NCI-H2171 (cell line): ENCODE measurements at regions not wholly inside any gene's neighbourhood (a gene's known extent, or its start where the extent isn't known, plus 50 kb on each side); places are given as distances from the start of the nearest gene placed in this dataset.

Experiments
- DNase-seq: peaks from one replicate; lab custom pipeline; 2025; lab: John Stamatoyannopoulos, UW

- no peak for DNase-seq
Observed at GRCh38 chr13:85462792-85463425, 336.3 kb downstream of the SLITRK6 start.

- DNase-seq, result no peak
Observed at GRCh38 chr13:85461621-85462020, 337.6 kb downstream of the SLITRK6 start.

- no peak for DNase-seq
Observed at GRCh38 chr13:85445534-85445933, 353.7 kb downstream of the SLITRK6 start.

- DNase-seq, result no peak
Observed at GRCh38 chr13:85441975-85442374, 357.2 kb downstream of the SLITRK6 start.

- DNase-seq, result no peak
Observed at GRCh38 chr13:85441364-85441763, 357.9 kb downstream of the SLITRK6 start.

GRCh38 chr13:85436029-85436428 lies 363.2 kb downstream of the SLITRK6 start:
- no peak for DNase-seq

GRCh38 chr13:85434927-85435326 lies 364.3 kb downstream of the SLITRK6 start:
- DNase-seq, result no peak

GRCh38 chr13:85432881-85433280 lies 366.3 kb downstream of the SLITRK6 start:
- no peak for DNase-seq

- DNase-seq, result no peak
Observed at GRCh38 chr13:85431720-85432119, 367.5 kb downstream of the SLITRK6 start.

GRCh38 chr13:85430216-85430794 lies 368.9 kb downstream of the SLITRK6 start:
- DNase-seq, result no peak

GRCh38 chr13:85427416-85427815 lies 371.8 kb downstream of the SLITRK6 start:
- DNase-seq, result no peak

GRCh38 chr13:85420136-85420535 lies 379.1 kb downstream of the SLITRK6 start:
- DNase-seq, result no peak

- no peak for DNase-seq
Observed at GRCh38 chr13:85419611-85420010, 379.6 kb downstream of the SLITRK6 start.

GRCh38 chr13:85417807-85418206 lies 381.4 kb downstream of the SLITRK6 start:
- DNase-seq, result no peak

- no peak for DNase-seq
Observed at GRCh38 chr13:85413664-85414063, 385.6 kb downstream of the SLITRK6 start.

- DNase-seq, result no peak
Observed at GRCh38 chr13:85412448-85412847, 386.8 kb downstream of the SLITRK6 start.

GRCh38 chr13:85411591-85411990 lies 387.6 kb downstream of the SLITRK6 start:
- no peak for DNase-seq

GRCh38 chr13:85408415-85408814 lies 390.8 kb downstream of the SLITRK6 start:
- DNase-seq, result no peak

- DNase-seq, result no peak
Observed at GRCh38 chr13:85406269-85406975, 392.8 kb downstream of the SLITRK6 start.

- DNase-seq, result no peak
Observed at GRCh38 chr13:85405316-85405897, 393.8 kb downstream of the SLITRK6 start.

- no peak for DNase-seq
Observed at GRCh38 chr13:85386424-85386823, 412.8 kb downstream of the SLITRK6 start.

GRCh38 chr13:85383291-85383690 lies 415.9 kb downstream of the SLITRK6 start:
- DNase-seq, result no peak

GRCh38 chr13:85381082-85381481 lies 418.1 kb downstream of the SLITRK6 start:
- no peak for DNase-seq
